ENCODE measurements at regions not wholly inside any gene's neighbourhood (a gene's known extent, or its start where the extent isn't known, plus 50 kb on each side); places are given as distances from the start of the nearest gene placed in this dataset.

DNA sequence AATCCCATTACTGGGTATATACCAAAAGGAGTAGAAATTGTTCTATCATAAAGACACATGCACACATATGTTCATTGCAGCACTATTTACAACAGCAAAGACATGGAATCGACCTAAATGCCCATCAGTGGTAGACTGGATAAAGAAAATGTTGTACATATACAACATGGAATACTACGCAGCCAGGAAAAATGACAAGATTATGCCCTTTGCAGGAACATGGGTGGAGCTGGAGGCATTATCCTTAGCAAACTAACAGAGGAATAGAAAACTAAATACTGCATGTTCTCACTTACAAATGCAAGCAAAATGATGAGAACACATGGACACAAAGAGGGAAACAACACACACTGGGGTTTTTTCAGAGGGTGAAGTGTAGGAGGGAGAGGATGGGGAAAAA is 300.2 kb downstream of the BAMBI start:
- TF ChIP-seq, protein P1, sequence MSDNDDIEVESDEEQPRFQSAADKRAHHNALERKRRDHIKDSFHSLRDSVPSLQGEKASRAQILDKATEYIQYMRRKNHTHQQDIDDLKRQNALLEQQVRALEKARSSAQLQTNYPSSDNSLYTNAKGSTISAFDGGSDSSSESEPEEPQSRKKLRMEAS (IDR thresholded peaks at IDR 0.05) = no peak
- TF ChIP-seq, protein P2, sequence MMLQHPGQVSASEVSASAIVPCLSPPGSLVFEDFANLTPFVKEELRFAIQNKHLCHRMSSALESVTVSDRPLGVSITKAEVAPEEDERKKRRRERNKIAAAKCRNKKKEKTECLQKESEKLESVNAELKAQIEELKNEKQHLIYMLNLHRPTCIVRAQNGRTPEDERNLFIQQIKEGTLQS (IDR thresholded peaks at IDR 0.05) = no peak
- TF ChIP-seq, protein P3, sequence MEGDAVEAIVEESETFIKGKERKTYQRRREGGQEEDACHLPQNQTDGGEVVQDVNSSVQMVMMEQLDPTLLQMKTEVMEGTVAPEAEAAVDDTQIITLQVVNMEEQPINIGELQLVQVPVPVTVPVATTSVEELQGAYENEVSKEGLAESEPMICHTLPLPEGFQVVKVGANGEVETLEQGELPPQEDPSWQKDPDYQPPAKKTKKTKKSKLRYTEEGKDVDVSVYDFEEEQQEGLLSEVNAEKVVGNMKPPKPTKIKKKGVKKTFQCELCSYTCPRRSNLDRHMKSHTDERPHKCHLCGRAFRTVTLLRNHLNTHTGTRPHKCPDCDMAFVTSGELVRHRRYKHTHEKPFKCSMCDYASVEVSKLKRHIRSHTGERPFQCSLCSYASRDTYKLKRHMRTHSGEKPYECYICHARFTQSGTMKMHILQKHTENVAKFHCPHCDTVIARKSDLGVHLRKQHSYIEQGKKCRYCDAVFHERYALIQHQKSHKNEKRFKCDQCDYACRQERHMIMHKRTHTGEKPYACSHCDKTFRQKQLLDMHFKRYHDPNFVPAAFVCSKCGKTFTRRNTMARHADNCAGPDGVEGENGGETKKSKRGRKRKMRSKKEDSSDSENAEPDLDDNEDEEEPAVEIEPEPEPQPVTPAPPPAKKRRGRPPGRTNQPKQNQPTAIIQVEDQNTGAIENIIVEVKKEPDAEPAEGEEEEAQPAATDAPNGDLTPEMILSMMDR (IDR thresholded peaks at IDR 0.05; ENCODE audit: low read depth, low read length, missing input control) = no peak
- TF ChIP-seq HNF4A (conservative IDR thresholded peaks at IDR 0.05) = no peak
